ENCODE measurements at regions not wholly inside any gene's neighbourhood (a gene's known extent, or its start where the extent isn't known, plus 50 kb on each side); places are given as distances from the start of the nearest gene placed in this dataset.

DNA sequence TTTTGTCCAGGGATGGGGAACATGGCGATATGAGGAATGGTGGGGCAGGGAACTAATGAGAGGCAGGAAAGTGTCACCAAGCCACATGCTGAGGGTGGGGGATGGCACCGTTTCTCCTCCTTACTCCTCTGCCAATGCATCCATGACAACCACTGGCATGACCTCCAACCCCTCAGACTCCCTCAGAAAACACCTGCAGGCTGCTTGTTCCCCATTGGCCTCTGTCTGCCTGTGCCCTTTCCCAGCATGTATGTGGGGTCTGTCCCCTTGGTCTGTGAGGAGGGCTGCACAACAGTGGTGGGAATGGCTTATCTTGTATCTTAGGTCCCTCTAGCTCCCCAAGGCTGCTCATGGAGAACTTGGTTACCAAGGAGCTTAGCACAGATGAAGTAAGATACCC lies 137.2 kb upstream of the NGF start:
- no peaks in the 10 kb centered on the region for H3K9me3 ChIP-seq
- peaks cover 0 to 14% (median 6%) of the 10 kb centered on the region in 7 donors for H3K27me3 ChIP-seq
- peaks cover 0 to 2% (median 0%) of the 10 kb centered on the region in 9 donors for H3K4me1 ChIP-seq
- TF ChIP-seq, protein P1, sequence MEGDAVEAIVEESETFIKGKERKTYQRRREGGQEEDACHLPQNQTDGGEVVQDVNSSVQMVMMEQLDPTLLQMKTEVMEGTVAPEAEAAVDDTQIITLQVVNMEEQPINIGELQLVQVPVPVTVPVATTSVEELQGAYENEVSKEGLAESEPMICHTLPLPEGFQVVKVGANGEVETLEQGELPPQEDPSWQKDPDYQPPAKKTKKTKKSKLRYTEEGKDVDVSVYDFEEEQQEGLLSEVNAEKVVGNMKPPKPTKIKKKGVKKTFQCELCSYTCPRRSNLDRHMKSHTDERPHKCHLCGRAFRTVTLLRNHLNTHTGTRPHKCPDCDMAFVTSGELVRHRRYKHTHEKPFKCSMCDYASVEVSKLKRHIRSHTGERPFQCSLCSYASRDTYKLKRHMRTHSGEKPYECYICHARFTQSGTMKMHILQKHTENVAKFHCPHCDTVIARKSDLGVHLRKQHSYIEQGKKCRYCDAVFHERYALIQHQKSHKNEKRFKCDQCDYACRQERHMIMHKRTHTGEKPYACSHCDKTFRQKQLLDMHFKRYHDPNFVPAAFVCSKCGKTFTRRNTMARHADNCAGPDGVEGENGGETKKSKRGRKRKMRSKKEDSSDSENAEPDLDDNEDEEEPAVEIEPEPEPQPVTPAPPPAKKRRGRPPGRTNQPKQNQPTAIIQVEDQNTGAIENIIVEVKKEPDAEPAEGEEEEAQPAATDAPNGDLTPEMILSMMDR (IDR thresholded peaks at IDR 0.05) = no peak
- no peak for ATAC-seq
- DNase-seq = no peak
- no peaks in the 10 kb centered on the region for H3K36me3 ChIP-seq
- no peak overlapping the region for H3K27ac ChIP-seq
- 83 to 95% methylated on average over 2 of the region's 2 CpGs for WGBS, 2 donors
- intact Hi-C loops (cut with DNase I) = loop anchor here in 5 of 10 donors (10.0 kb wide), 2 partner anchors 120 to 500 kb away; no protein-coding TSS in a partner anchor
- H3K4me3 ChIP-seq = no peak overlapping the region

DNA sequence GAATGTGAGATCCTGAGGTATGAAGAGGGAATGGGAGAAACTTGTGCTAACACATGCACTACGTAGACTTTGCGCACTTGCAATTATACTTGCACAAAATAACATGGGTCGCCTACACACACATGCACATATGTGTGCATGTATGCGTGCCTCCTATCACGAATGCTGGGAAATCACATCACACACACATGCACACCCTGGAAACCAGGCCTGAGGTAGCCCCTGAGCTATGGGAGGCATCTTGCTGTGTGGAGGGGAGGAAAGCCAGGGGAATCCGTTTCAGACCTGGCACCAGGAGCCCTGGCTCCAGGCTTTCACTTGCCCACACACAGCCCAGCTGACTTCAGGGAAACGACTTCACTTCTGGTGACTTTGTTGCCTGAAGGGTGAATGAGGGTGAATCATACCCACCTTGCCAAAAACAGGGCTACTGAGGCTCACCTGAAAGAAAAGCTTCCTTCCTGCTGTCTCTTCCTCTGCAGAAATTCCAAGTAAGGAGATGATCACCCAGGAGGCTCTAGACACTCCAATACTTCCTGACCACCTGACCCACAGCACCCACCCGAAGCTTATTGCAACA lies 136.0 kb upstream of the NGF start:
- Histone ChIP-seq H3K4me3 (no peak overlapping the region), H3K9me3 (no peaks in the 10 kb centered on the region), H3K36me3 (no peaks in the 10 kb centered on the region), H3K4me1 (peaks cover 0 to 8% (median 0%) of the 10 kb centered on the region in 9 donors), H3K27me3 (peaks cover 0 to 7% (median 0%) of the 10 kb centered on the region in 7 donors), H3K27ac (no peak overlapping the region)
- ATAC-seq (no peak), DNase-seq (no peak)
- intact Hi-C loops (cut with DNase I) = loop anchor here in 5 of 10 donors (10.0 kb wide), 2 partner anchors 121 to 499 kb away; no protein-coding TSS in a partner anchor
- 78 to 85% methylated on average over 8 of the region's 8 CpGs for WGBS, 2 donors
- TF ChIP-seq, protein P1 (IDR thresholded peaks at IDR 0.05) = no peak

DNA sequence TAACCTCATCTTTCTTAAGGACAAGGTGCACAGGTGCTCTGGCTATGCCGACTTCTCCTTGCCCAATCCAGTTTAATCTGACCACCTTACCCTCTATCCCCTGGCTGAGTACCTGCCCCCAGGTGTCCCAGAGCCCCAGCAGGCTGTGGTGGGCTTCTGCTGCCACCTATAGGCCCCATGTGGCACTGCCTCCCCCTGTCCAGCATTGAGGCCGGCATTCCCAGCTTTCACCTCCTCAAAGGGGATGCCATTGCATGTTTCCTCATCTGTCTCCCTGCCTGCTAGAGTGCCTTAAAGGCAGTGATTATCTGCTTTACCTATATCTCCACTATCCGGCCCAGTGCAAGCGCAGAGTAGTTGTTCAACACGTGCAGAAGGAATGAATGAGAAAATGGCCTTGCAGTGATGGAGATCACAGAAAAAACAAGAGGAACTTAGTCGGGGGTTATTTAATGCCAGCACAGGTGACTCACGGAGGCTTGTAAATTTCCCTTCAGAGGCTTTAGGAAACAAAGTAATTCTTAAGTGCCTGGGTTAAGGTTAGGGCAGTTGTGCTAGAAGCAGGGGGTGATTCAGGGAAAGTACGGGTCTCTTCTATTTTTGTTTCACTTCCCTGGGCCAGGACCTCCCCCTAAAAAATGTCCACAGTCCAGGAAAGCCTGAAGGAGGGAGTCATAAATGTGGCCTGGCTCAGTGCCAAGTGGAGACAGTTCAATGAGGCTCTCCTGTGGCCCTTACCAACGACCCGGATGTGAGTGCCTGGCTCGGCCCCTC lies 131.8 kb upstream of the NGF start:
- H3K4me3 ChIP-seq = no peak overlapping the region
- H3K4me1 ChIP-seq = peaks cover 0 to 14% (median 0%) of the 10 kb centered on the region in 9 donors
- peak in 7 of 8 donors; percentile 38 to 67 (median 58) for ATAC-seq
- peaks cover 0 to 4% (median 0%) of the 10 kb centered on the region in 7 donors for H3K27me3 ChIP-seq
- peak; percentile 22 to 42 for DNase-seq
- intact Hi-C loops (cut with DNase I) = loop anchor here in 9 of 10 donors (2.0 to 10.0 kb wide), 7 partner anchors 125 to 495 kb away; no protein-coding TSS in a partner anchor
- H3K9me3 ChIP-seq = no peaks in the 10 kb centered on the region
- 31 to 42% methylated on average over 11 of the region's 11 CpGs for WGBS, 2 donors
- H3K27ac ChIP-seq = no peak overlapping the region
- H3K36me3 ChIP-seq = no peaks in the 10 kb centered on the region
- TF ChIP-seq, protein P1 (IDR thresholded peaks at IDR 0.05) = peak; percentile 66 to 89 (median 83)

DNA sequence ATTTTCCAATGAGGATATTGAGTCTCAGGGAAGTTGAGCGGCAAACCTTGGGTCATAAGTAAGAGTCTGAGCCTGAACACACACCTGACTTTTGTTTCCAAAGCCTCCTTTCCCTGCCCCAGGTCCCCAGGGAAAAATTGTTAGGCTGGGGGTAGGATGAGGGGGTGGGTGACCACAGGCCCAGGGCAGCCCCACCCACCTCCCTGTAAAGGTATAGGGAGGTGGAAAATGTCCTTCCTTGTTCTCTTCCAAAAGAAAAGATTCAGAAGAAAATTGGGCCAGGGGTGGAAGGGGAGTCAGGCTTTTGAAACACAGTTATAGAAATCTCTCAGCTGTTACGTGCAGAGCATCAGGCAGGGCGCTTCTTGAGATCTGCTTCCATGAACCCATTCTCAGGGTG lies 129.7 kb upstream of the NGF start:
- peaks cover 0 to 14% (median 0%) of the 10 kb centered on the region in 9 donors for H3K4me1 ChIP-seq
- H3K4me3 ChIP-seq = no peak overlapping the region
- ATAC-seq (no peak), DNase-seq (no peak)
- TF ChIP-seq, protein P1 (IDR thresholded peaks at IDR 0.05) = no peak
- no peaks in the 10 kb centered on the region for H3K36me3 ChIP-seq
- intact Hi-C loops (cut with DNase I) = loop anchor here in 6 of 10 donors (2.0 to 10.0 kb wide), 5 partner anchors 193 to 331 kb away; no protein-coding TSS in a partner anchor
- H3K9me3 ChIP-seq = no peaks in the 10 kb centered on the region
- H3K27me3 ChIP-seq = peaks cover 0 to 4% (median 0%) of the 10 kb centered on the region in 7 donors
- WGBS, 2 donors = 96 to 98% methylated on average over 3 of the region's 3 CpGs
- H3K27ac ChIP-seq = no peak overlapping the region
